HG02610 (cell line): ENCODE measurements at regions not wholly inside any gene's neighbourhood (a gene's known extent, or its start where the extent isn't known, plus 50 kb on each side); places are given as distances from the start of the nearest gene placed in this dataset.
"Not testable (repeated sequence)": the region's sequence is repeated elsewhere in the genome, so short reads cannot be mapped to it uniquely, and the experiment has no call there.

Source experiments
- ATAC-seq: cut with Tn5 transposase; IDR thresholded peaks from one replicate; pipeline ENCODE4 v1.9.1; 2021; ENCODE audit warnings: mild to moderate bottlenecking, moderate library complexity; ENCODE audit not compliant: unreplicated experiment

DNA sequence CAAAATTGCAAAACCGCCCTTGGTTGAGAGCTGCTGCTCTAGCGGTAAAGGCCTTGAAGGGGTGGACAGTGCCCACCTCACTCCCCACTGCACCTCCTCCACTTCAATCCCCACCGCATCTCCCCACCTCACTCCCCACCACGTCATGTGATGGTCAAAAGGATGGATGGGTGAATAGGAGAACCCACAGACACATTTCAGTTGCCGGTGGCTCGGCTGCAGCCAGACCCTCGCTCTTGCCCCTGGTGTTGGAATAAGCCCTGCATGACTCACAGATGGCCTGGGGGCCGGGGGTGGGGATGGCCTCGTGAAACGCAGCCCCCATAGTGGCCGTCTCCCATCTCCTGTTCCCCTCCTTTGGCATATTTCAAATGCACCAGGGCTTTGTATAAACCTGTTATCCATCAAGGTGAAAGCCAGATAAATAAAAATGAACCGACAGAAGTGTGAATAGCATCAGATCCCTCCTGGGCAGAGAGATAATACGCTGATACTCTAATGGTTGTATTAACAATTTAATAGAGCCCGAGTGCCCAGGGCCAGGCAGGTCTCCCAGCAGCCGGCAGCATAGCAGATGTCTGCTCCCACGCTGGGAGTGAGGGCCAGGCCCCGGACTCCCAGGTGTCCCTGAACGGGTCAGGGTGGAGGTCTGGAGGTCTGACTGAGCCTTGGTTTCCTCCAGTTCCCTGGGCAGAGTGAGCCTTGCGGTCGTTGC lies 300.3 kb downstream of the NPHP4 start:
- no peak for ATAC-seq

DNA sequence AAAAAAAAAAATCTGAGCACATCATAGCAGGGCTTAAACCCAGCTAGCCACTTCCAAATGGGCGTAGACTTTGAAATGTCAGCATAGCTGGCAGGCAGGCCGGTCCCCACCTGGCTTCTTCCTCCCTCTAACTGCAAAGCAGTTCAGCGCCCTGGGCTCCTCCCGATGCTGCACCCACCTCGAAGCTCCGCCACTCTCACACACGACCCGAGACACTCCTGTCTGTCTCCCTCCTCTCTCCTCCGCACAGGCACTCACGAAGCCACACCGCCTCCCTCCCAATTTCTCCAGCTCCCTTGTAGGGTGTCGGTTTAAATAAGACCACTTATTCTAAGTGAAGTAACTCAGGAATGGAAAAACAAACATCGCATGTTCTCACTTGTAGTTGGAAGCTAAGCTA lies 301.3 kb downstream of the NPHP4 start:
- ATAC-seq = no peak

DNA sequence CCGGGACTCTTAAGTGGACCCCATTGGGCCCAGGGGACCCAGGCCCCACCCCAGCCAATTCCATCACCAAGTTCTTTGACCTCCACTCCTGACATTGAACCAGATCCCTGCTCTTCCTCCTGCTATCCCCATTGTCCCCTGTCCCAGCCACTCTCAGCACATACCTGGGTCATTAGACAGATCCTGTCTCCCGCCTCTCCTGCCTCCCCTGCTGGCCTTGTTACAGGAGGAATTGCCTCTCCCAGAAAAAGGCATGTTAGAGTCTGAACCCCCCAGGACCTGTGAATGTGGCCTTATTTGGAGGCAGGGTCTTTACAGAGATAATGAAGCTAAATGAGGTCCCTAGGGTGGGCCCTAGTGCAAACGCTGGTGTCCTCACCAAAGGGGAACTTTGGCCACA lies 301.9 kb downstream of the NPHP4 start:
- ATAC-seq = no peak

DNA sequence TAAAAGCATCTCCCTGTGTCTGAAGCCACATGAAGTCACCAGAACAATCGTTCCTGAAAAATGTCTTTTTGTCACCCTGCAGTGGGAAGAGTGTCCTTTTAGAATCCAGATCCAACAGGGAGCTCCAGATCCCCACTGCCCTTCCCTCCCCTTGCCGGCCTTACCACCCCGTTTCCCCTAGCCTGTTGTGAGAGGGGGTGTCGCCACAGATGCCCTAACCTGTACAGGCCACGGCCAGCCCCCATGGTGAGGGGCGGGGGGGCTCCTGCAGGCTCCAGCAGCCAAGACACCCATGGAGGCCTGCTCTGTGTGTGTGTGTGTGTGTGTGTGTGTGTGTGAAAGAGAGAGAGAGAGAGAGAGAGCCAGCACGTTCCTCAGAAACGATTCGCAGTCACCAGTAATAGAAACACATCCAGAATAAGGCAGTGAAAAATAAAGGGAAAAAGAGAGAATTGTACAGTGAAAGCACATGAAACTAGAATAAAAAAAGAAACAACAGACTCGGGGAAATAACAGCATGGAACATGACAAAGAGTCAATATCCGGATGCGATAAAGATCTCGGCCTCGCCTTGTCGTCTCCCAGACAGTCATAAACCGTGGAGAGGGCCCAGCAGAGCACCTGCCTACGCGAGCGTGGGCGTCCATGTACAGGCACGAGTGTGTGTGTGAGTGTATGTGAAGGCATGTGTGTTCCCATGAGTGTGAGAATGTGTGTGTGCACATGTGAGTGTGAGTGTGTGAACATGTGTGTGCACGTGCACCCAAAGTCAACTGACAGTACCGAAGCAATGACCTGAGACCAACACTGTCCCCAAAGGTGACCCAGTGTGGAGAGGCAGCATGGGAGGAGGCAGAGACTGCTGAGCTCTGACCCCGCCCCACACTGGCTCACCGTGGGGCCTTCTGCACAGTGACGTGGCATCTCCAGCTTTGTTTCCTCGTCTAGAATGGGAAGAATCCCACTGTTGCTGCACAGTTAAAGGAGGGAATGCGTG lies 303.8 kb downstream of the NPHP4 start:
- no peak for ATAC-seq

DNA sequence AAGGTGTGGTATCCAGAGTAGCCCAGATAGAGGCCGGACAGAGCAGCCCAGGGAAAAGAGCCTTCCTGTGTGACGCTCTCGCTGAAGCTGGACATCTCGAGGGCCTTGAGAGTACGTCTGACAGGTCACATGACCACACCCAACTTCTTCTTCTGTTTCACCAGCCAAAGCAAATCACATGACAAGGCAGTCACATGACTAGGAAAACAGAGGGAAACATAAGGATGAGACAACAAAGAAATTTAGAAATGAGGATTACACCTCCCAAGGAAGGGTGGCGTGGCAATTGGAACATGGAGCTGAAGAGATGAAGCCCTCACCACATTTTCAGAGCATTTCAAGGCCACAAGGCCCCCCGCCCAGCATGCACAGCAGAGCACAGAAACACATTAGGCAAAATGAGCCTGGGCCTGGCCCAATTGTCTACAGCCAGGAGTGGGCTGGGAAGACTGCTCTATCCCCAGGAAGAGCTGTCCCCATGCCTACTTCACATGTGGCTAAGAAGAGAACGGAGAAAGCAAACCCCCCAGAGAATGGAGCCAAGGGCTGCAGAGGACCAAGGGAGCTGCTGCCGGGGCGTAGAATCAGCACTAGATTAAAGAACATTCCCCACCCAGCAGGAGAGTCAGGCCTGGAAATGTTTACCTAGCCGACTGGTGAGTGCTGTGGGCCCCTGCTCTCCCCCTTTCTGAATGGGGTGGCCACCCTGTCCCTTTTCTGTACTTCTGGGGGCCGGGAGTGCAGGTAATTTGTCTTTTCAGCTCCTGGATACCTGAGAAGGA lies 305.1 kb downstream of the NPHP4 start:
- no peak for ATAC-seq

DNA sequence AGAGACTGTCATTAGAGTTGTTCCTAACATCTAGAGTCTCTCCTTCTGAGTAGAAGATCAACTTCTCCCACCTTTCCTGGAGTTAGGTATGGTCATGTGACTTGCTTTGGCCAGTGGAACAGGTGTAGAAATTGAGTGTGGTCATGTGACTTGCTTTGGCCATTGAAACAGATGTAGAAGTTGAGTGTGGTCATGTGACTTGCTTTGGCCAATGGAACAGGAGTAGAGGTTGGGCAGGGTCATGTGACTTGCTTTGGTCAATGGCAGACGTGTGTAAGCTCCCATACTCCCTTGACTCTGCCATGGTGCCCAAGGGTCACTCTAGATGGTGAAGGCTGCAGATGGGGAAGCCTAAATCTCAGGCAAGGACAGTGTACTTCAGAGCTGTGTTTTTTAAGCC lies 306.0 kb downstream of the NPHP4 start:
- ATAC-seq = no peak

DNA sequence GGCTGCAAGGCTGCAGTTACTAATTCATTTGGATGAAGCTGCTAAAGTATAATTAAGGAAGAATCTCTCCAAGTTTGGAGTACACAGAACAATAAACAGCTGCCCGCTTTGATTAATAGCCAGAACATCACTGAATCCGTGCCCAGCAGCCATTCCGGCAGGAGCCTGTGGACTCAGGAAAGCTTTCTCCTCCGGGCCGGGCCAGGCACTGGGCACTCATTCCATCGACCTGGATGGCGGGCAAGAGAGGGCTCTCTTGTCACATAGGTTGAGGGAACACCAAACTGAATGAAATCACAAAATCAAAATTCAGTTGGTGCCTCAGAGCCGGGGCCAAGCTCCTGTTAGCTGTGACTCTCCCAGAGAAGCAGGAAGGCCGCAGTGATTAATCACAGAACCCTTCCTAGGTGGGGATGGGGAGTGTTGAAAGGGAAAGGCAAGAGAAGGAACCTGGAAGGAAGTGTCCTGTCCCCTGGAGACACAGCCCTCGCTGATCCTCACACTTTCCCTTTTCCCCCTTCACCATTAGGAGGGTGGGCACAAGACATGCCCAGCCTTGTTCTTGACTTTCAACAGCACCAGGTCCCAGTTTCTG lies 306.7 kb downstream of the NPHP4 start:
- no peak for ATAC-seq

DNA sequence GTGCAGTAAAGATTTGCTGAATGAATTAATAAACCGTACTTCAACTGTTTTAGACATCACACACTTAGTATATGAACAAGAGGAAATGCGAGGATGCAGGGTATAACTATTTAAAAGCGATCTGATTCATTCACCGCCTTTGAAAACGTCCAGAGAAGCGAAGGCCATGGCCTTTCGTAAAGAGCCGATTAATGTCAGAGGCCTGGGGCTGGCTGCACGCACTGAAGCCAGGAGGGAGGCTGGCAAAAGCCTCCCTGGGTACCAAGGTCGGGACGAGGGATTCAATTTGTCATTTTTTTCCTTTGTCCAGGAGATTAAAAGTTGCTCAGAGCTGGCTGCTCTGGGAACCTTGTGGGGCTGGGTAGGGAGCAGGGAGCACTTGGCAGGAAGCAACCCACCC lies 307.4 kb downstream of the NPHP4 start:
- ATAC-seq = no peak

DNA sequence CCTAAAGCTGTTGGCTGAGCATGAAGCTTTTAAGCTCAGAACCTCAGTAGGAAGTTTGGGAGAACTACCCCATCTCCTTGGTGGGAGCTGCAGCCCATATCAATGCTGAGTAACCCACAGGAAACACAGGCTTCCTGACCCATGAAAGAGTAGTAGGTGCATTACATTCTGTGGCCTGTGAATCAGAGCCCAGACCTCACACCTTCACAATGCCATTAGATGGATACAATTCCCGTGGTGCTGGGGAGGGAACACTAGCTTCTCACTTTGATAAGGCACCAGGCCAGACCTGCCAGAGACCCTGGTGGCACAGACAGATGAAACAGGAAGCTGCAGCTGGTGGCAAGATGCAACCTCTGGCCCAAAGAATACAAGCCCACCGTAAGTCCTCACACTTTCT lies 308.8 kb downstream of the NPHP4 start:
- no peak for ATAC-seq

DNA sequence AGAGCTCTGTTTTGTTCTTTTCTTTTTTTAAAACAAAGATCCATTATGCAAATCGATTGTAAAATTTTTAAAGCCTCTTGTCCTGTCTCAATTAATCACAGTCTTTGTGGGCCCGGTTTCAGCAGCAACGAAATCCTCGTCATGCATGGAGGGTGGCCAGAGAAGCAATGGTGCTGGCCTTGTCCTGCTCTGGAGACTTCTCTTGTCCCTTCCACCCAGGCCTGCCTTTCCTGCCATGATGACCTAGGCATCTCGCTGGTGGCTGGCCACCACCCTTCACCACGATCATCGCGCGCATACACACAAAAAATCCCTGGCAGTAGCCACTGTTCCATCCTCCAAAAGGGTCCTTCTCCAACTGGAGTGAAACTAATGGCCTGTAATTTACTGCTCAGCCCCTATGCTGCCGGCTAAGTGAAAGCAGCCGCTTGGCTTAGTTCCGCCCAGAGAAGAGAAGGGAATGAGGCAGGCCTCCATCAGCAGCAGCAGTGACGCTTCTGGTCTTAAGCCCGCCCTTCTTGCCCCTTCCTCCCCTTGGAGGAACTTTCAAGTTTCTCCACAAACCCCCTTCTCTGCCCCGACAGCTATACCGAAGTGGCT lies 309.5 kb downstream of the NPHP4 start:
- ATAC-seq = no peak

DNA sequence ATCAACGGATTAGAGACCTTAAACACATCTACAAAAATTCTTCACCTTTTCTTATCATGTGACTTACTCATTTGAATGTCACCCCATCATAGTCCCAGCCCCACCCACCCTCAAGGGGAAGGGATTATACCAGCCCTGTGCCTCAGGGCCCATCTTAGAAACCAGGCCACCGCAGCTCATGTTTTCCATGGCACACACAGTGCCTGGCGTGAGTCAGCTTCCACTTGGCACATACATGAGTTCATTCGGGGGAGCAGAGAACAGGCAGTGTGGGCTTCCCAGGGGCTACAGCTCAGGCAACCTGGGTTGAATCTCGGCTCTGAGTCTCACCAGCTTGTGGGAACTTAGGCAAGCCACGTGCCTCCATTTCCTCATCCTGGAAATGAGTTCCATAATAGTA lies 310.6 kb downstream of the NPHP4 start:
- no peak for ATAC-seq

DNA sequence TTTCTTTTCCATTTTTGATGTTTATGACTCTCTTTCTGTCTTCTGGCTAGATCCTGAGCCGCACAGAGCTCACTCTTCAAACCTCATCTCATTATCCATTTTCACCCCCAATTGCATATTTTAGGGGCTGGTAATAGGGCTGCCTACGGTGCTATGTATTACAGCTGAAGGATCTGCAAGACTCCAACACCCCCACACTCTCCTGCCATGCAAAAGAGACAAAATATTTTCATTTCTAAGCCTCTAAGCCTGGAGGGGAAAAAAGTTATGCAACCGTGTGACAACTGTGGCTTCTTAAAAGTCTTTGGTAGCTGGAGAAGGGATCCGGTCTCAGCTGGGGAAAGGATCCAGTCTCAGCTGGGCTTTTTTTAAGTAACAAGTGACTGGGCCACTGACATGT lies 311.6 kb downstream of the NPHP4 start:
- no peak for ATAC-seq

DNA sequence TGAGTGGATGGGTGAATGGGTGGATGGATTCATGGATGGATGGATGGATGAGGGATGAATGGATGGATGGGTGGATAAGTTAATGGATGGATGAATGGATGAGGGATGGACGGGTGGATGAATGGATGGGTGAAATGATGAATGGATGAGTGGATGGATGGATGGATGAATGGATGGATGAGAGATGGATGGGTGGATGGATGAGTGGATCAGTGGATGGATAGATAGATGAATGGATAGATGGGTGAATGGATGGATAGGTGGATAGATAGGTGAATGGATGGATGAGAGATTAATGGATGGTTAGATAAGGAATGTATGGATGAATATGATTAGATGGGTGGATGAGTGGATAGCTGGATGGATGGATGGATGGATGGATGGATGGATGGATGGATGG lies 313.5 kb downstream of the NPHP4 start:
- no peak for ATAC-seq

DNA sequence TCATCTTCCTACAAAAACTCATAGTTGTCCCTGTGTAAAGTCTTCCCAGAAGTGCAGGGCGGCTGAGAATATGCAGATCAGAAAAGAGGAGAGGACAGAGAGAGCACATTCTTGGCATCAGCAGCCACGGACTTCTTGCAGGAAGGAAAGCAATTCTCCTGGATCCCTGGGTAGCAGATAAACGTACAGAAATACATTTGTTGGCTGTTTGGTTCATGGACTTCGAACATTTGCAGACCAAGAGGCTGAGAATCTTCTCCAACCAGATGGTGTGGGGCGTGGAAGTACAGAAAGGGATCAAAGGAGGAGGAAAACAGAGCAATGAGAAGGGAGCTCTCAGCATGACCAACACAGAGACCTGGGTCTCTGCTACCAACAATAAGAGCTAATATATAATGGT lies 319.9 kb downstream of the NPHP4 start:
- ATAC-seq = not testable (repeated sequence)

DNA sequence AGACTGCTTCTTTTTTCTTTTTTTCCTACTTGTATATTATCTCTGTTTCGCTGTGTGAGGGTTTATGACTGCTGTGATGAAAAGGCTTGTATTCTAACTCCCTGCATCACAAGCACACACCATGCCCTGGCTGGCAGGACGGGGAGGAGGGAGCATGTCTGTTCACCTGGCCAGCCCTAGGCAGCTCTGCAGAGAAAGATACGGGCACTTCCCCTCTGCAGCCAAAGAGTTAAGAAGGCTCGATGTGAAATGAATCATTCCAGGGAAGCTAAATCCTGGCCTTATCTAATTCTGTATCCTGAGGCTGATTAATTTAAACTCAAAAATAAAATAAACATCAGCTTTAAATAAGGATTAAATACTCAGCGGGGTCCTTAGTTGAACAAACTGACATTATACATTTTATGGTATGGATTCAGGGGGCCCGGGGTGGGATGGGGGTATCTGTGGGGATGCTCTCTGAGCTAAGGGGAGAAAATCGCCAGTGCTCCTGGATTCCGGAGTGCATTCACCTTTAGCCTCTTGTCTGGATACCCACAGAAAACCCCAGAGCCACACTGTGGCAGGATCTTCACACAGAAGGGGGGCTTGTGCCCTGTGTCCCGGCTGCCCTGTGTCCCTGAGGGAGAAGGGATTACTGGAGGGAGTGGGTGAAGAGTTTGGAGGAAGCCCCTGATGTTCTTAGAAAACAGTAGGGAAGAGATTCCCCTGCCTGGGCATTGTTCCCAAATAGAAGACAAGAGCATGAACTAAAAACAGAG lies 321.5 kb downstream of the NPHP4 start:
- ATAC-seq = no peak

DNA sequence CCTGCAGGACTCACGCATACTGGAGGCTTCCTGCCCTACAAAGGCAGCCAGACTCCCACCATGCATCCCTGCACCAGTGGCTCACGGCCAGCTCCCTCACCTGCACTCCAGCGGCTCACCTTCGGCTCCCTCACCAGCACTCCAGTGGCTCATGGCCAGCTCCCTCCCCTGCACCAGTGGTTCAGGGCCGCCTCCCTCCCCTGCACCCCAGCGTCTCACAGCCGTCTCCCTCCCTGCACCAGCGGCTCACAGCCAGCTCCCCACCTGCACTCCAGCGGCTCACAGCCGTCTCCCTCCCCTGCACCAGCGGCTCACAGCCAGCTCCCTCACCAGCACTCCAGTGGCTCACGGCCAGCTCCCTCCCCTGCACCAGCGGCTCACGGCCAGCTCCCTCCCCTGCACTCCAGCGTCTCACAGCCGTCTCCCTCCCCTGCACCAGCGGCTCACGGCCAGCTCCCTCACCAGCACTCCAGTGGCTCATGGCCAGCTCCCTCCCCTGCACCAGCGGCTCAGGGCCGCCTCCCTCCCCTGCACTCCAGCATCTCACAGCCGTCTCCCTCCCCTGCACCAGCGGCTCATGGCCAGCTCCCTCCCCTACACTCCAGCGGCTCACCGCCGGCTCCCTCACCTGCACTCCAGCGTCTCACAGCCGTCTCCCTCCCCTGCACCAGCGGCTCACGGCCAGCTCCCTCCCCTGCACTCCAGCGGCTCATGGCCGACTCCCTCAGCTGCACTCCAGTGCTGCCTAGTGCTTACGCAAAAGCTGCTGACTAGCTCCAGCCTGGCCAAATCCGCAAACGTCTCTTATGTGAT lies 324.5 kb downstream of the NPHP4 start:
- no peak for ATAC-seq

DNA sequence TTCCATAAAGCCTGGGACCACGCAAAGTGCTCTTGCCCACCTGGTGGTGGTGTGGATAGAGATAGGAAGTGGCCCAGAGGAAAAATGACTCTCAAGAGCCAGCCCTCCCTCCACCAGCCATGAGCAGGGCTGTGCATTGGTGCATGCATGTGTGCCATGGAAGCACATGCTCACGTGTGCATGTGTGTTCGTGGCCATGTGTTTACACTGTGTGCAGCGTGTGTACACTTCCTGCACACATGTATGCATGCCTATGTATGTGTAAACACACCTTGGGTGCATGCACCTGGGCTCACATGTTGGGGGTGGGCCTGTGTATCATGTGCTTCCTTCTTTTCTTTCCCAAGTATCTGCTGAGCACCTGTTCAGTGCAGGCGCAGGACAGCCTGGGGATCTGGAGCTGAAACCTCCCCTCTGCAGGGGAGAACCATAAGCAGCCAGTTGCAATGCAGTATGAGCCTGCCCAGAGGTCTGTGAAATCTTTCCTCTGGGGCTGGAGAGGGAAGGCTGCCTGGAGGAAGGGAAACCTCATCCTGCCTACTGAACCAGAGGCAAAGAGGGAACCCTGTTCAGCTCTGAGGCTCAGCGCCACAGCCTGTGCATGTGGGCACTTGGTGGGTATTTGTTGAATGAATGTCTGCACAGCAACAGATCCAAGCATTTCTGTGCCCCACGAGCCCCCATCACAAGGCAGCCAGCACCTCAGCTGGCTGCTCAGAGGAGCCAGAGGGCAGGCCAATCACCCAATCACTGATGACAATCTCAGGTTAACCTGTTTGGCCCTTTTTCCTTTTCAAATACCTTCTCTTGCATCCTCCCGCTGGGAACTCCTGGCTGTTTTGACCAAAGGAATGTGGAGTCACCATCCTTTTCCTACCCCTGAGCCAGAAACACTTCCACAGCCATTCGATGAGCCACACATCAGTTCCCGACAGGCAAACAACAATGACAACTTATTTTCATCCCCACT lies 327.0 kb downstream of the NPHP4 start:
- ATAC-seq = no peak
